ENCODE measurements at regions not wholly inside any gene's neighbourhood (a gene's known extent, or its start where the extent isn't known, plus 50 kb on each side); places are given as distances from the start of the nearest gene placed in this dataset.
"Not testable (repeated sequence)": the region's sequence is repeated elsewhere in the genome, so short reads cannot be mapped to it uniquely, and the experiment has no call there.

- ATAC-seq (ENCODE audit: low FRiP score), result no peak
Observed at GRCh38 chr5:159522841-159523240, 192.6 kb upstream of the IL12B start.

GRCh38 chr5:159524279-159524678 lies 194.0 kb upstream of the IL12B start:
- not testable (repeated sequence) for ATAC-seq (ENCODE audit: low FRiP score); DNase-seq (ENCODE audit: low spot score)

More at GRCh38 chr5:159522841-159523240, 192.6 kb upstream of the IL12B start:
- no peak for TF ChIP-seq CTCF (IDR thresholded peaks at IDR 0.05)
- no peak for DNase-seq (ENCODE audit: low spot score)

- DNase-seq (ENCODE audit: low spot score), result no peak
- ATAC-seq (ENCODE audit: low FRiP score), result no peak
- no peak for TF ChIP-seq CTCF (IDR thresholded peaks at IDR 0.05)
Observed at GRCh38 chr5:159525117-159525516, 194.8 kb upstream of the IL12B start.

- TF ChIP-seq CTCF (IDR thresholded peaks at IDR 0.05), result no peak
- DNase-seq (ENCODE audit: low spot score), result no peak
- ATAC-seq (ENCODE audit: low FRiP score), result no peak
Observed at GRCh38 chr5:159527546-159528254, 197.4 kb upstream of the IL12B start.

GRCh38 chr5:159531554-159532105 lies 201.3 kb upstream of the IL12B start:
- DNase-seq (ENCODE audit: low spot score) (no peak), ATAC-seq (ENCODE audit: low FRiP score) (no peak)
- TF ChIP-seq CTCF (IDR thresholded peaks at IDR 0.05), result no peak

GRCh38 chr5:159533197-159533596 lies 202.9 kb upstream of the IL12B start:
- no peak for TF ChIP-seq CTCF (IDR thresholded peaks at IDR 0.05)
- no peak for DNase-seq (ENCODE audit: low spot score)
- no peak for ATAC-seq (ENCODE audit: low FRiP score)

GRCh38 chr5:159536166-159536565 lies 205.9 kb upstream of the IL12B start:
- no peak for TF ChIP-seq CTCF (IDR thresholded peaks at IDR 0.05)
- DNase-seq (ENCODE audit: low spot score) (no peak), ATAC-seq (ENCODE audit: low FRiP score) (no peak)
